ENCODE measurements at regions not wholly inside any gene's neighbourhood (a gene's known extent, or its start where the extent isn't known, plus 50 kb on each side); places are given as distances from the start of the nearest gene placed in this dataset.

DNA sequence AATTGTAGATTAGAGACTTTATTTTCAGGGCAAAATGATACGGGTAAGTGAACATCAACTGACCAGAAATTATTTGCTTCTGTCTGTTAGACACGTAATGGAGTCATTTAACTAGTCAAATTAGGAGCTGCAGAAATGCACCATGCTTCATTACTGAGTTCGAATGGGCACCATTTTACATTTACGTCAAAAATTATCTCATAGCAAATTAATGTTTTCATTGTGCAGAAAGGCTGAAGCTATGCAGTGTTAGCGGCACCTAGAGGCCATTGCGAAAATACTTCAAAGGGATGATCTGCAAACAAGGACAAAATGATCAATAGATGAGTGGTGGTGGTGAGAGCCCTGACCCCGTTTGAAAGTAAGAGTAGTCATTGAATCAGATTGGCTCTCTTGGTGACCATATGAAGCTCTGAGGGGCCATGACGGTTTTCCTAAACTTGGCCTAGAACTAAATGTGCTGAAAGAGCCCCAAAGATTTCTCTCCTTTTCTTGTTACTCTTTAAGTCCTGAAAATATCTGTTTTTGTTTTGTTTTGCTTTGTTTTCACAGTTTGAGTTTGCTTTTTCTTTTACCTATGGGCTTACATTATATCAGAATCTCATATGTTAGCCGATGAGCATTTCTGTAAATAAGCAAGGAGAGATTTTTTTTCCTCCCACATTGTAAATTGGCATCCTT lies 277.9 kb downstream of the ZNF536 start:
- no peak for DNase-seq

DNA sequence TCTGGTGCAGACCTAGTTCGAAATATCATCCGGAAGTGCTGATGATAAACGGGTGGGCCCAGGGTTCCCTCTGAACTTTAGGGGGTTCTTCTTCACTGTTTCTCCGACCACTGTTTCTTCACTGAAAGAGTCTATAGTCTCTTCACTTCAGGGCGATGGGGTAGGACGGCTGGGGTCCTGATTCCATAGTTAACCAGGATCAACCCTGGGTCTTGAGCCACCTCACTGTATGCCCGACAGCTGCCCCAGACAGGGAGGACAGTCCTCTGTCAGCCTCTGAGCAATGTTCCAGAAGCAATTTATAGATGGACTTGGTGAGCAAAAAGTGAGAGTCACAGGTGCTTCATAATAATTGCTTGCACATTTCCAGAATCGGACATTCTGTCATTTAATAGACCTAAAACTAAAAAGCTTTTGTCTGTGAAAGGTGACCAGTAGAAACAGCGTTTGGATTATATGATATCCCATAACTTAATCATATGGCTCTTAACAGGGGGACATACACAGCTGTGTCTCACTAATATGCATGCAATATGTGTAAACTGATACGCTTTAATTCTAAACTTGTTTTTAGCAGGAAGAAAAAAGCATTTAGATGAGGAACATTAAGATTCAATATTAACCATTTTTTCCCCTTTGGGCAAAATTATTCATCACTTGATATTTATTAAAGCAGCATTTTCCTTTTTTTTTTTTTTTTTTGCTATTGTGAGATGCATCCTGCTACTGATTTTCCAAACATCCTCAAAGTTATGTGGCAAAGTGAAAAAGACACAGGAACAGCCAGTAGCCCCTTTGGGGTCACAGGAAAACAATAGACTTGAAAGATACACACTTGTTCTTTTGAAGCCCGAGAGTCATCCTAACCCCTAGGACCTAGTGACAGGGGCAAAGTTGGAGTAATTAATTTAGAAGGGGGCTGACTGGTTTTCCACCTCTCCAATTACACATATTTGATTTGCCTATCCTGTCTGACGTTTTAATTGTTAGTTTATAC lies 277.0 kb downstream of the ZNF536 start:
- no peak for DNase-seq

DNA sequence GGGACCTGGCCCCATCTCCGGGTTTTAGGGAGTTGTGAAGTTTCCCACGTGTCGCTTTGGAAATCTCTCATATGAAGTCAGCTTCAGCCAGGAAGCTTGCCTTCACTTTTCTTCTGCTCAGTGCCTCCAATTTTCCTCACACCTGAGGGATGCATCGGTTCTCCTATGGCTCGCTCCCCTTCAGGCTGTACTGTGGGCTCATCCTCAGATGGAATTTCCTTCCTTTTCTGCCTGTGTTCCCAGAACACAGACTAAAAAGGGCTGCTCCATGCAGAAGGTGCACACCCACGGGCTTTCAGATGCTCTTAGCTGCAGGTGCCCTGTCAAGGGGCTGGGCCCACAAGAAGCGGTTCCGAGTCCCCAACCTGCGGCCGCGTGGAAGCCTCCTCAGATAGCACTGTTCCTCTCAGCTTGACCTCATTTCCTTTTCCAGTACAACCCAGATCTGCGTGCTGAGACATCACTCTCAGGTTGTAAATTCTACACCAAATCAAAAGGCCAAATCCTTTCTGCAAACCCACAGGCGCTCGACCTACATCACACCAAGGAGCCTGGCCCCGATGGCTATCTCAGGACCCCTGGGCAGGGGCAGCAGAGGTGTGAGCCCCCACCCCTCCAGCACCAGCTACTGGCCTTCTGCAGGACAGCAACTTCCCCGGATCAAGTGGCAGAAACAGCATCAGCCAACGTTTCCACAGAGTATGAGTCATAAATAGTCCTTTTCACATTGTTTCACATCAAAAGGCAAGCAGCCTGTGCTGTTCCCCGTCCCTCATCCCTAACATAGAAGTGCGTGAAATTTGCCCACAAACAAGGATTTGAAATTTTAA lies 275.9 kb downstream of the ZNF536 start:
- DNase-seq, result peak; percentile 64

DNA sequence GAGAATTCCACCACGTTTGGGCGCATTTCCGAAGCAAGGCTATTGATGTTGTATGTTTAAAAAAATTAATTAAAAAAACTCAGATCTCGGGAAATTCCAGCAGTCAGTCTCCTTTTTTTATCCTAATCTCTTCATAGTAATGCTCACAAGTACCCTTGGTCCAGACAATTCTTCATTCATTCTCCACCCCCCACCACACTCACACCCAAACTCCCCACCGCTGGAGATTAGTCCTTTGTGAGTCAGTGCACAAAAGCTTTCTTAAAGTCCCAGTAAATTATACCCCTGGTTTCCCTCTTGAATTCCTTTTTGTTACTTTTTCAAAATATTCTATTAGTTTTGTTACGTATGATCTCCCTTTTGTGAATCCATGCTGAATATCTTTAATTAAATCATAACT lies 274.6 kb downstream of the ZNF536 start:
- DNase-seq, result no peak

DNA sequence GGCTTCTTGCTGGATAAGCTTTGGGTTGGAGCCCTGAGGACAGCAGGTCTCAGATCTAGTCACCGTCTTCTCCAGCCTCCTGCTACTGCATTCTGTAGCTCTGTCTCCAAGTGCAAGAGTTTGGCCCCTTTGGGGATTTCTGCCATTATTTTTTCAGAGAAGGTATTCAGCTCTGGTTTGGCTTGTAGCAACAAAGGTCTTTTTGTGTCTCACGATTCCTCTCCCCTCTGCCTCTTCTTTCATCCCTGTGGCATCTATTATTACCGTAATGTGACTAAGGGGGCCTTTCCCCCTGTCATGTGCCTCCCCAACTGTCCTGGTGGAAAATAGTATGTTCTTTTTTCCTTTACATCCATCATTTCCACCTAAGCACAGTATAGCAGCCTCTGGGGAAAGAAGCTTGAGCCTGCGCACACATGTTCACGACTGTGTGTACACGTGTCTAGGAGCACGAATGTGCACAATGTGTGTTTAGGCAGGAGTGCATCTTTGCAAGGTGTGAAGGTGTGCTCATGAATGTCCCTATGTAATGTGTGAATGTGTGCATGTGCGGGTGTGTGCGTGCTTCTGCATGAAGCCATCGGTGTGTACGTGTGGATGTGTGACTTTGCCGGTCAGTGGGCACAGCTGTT lies 273.9 kb downstream of the ZNF536 start:
- DNase-seq, result no peak

DNA sequence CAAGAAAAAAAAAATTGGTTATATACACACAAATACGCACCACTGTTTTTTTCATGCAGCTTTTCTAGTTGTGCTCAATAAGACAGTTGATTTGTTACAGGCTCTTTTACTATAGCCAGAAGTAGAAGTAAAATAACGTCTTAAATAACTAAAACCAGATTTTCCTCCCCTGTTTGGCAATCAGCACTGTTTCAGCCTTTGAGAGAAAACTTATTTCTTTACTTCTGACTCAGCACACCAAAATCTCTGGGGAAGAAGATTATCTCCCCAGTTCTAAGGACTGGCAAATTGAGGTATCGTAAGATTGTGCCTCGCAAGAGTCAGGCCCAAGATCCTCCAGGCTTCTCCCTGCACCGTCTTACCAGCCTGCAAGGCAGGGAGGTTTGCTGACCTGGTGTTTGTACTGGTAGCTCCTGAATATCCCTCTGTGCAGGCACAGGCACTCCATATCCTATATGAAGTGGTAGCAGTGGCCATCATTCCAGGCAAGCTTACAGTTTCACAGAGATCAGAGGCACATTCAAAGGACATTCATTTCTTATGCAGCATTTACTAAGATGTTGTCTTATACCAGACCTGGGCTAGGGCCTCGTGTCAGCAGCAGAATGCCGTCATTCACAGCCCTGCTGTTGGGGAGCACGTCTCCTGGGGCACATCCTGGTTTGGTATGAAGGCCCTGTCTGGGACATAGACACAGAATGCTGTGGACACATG lies 268.2 kb downstream of the ZNF536 start:
- DNase-seq, result no peak

DNA sequence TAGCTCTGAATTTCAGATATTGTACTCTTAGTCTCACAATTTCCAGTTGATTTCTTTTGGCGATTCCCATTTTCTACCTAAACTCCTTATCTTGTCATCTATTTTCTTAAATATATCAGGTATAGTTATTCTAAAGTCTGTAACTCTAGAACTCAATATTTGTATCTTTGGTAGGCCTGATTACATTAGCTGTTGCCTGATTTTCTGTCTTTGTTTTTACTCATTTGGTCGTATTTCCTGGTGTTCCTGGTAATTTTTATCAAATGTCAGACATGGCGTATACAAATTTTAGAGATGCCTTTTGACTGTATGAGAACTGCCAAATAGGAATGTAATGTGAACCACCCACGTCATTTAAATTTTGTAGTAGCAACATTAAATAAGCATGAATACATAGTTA lies 266.7 kb downstream of the ZNF536 start:
- no peak for DNase-seq

DNA sequence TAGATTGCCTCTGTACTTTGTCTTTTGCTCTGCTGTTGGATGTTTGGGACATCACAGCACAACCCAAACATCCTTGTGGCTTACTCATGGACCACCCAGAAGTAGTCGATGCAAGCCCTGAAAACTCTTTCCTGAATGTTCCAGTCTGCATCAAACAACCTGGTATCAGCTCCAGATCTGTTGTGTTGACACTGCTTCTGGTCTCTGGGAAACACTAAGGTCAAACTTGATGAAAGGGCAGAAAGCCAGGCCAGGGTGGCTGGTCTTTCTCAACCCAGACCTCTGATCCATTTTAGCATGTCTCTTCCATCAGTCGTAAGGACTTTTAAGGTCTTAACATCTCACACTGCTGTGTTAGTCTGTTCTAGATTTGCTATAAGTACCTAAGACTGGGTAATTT lies 265.7 kb downstream of the ZNF536 start:
- DNase-seq, result no peak

DNA sequence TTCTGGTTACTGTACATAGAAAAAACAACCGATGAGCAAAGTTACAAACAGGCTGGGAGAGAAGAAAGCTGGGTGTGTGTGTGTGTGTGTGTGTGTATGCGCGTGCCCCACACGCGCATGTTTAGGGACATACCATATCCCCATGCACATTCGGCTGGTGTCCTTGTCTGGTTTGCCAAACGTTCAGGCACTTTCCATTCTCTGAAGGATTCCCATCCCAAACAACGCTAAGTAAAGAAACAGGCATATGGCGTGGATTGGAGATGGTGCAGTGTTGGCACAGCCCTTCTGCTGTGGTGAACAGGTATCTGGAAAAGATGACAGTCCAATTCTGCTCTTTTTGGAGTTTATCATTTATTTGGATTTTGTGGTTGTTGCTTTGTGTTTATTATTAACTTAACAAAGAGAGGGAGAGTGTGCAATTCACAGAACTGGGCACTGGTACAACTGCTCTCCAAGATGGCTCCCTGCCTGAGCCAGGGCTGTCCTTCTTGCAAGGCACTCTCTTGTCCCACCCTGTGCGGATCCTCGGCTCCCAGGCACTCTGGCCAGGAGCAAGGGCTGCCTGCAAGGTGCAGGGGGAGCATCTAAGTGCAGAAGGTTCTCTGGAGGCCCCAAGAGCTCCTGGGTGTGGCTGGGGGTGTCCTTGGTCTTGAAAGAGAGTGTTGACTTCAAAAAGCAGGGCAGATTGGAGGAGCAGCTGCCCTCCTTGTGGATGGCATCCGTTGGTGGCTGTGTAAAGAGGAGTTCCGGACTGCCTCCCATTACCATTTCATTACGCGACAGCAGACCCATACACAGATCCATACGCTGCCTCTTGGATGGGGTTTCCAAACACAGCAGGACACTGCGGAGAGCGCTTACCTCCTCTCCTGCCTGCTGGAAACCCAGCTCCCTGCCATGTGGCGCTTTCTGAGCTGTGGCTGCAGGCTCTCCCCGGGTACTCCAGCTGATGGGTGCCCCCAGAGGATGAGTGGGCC lies 263.1 kb downstream of the ZNF536 start:
- no peak for DNase-seq

DNA sequence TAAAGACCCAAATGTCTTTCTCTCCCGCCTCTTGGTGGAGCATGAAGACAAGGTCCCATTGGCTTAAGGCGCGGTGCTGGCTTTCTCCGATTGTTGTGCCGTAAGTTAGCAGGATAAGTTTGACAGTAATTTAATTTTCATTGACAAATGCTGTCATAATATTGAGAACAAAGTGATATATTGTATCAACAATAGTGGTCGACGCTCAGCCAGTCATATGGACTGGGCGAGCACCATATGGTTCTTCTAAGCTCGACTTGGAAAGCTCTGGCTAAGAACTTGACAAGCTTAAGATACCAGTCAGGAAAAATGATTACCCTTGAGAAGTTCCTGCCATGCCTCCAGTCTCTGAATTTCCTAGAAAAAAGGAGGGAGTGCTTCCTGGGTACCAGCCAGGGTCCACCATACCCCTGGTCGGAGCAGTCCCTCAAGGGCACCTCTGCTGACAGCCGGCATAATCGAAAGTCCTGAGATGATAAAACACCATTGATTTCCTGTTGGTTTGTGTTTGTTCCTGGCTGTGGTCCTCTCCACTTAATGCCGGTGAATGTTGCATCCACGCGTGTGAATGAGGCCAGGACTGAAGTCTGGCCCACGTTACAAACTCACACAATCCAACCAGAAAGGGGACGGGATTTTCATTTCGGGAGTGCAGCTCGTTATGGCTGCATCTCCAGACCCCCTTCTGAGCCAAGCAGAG lies 262.1 kb downstream of the ZNF536 start:
- DNase-seq, result no peak

DNA sequence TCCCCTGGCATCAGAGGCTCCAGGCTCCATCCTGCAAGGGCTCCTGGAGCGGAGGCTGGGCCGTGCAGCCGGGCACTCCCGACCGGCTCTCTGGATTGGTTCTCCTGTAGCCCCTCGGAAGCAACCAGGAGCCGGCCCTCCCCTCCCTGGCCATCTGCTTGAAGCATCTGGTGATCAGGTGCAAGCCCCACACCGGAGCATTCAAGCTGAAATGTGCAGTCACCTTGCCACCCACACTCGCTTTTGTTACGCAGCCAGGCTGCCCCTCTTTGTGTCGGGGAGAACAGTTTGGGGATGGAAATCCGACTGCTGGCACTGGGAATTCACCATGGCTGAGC lies 258.8 kb downstream of the ZNF536 start:
- DNase-seq, result no peak

DNA sequence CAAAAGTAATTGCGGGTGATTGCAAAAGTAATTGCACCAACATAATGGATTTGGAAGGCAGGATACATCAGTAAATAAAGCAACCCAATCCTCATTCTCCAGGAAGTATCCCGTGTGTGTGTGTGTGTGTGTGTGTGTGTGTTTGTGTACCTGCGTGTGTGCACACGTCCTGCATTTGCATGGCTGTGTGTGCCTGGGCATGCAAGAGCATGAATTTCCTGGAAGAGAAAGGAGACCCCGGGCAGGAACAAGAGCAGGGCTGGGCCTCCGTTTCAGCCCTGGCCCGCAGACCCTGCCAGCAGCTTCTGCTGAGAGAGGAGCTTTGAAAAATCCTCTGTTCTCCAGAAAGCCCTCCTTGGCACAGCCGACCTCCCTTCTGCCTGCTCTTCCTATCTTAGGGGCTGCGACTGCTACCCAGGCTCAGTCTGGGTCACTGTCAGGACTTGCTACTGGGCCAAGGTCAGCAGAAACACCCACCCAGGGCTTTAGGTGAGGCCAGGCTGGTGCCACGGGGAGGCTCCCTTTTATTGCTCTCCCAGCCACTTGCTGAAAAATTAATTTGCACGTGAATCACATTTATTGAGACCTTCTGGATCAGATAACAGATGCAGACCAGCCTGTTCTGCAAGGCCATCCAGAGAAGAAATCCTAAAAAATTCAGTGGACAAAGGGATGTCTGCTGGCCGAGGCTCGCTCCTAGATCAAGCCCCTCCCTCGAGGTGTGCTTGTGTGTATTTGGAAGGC lies 258.3 kb downstream of the ZNF536 start:
- DNase-seq, result no peak

DNA sequence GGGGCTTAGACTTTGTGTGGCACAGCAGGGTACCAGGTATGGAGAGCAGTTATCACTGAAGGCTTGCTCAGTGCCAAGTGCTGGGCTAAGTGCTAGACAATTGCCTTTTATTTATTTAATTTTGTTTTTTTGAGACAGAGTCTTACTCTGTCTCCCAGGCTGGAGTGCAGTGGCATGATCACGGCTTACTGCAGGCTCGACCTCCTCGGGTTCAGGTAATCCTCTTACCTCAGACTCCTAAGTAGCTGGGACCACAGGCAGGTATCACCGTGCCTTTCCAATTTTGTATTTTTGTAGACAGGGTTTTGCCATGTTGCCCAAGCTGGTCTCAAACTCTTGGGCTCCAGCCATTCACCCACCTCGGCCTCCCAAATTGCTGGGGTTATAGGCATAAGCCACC lies 256.9 kb downstream of the ZNF536 start:
- no peak for DNase-seq

DNA sequence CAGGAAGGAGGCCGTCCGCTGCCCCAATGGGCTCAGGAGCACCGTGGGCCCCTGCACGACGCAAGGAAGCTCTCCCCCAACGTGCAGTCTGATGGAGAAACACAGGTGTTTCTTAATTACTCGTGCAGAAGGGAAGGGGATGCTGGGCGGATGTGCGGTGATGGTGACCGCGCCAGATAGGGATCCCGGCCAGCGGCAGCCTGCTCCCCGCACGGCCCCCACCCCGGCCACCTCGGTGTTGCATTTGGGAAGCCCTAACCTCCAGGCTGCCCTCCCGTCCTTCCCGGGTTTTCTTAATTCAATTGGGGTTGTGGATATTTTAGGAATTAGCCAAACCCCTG lies 254.4 kb downstream of the ZNF536 start:
- DNase-seq, result no peak

DNA sequence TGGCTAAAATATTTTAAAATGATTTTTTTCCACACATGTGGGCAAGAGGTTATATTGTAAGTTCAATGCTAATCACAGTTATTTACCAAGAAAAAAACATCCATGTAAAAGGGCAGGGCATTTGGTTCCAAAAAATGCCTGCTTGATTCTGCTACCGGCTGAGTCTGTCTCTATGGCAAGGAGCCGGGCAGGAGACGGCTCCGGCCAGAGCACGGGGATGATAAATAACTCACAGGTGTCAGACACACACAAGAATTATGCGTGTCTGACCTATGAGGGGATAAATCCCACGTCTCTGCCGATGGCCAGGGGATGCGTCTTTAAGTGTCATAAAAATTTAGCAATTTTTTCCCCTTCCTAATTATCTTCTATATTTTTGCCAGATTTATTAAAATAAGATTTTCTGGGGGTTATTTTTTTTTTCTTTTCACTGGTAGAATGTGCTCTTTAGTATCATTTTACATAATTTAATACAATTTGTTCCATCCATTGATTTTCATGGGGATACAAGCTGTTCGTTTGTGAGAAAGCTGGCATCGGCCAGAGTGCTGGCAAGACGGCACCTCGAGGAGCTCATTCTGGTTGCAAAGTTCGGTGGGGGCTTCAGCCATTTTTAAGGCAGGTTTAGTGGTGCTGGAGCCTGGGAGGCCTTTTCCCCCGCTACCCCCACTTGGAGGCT lies 253.9 kb downstream of the ZNF536 start:
- DNase-seq, result no peak

DNA sequence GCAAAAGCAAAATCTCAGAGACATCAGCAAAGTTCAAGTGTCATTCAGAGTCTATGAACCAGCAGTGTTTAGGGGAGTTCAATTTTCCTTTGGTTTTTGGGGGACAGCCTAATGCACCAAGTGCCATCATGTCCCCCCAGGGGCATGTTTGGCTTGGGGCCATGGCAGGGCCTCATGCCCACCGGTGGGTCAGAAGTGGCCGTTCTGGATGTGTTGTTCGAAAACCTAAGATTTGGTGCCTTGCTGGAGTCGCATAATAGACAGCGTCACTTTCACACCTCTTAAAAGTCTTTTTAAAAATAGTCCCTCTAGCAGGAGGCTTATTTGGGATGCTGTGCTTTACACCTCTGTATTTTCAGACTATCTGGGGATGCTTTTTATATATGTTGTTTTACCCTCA lies 250.1 kb downstream of the ZNF536 start:
- DNase-seq, result no peak

DNA sequence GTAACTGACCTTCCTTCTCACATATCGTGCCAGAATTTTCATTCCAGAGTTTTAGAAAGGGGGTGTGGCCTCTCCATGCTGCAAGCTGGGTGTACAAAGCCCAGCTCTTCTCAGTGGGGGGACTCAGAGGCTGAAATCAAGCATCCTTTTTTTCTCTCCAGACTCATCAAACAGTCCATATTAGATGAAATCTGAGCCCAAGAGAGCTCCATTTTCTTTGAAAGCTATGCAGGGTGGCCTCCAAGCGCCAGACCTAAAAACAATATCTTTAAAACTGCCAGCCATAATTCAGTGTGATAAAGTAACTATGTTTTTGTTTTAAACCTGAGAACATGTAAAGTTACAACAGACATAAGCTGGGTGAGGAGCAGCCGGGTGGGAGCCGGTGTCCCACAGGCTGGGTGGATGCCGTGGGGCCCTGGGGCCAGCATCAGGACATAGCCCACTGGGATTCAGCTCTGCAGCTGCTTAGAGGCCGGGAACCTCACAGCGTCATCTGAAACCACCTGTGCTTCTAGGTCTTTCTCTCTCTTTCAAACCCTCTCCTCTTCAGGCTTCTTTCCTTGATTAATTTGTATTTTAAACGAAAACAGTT lies 249.2 kb downstream of the ZNF536 start:
- DNase-seq, result no peak

DNA sequence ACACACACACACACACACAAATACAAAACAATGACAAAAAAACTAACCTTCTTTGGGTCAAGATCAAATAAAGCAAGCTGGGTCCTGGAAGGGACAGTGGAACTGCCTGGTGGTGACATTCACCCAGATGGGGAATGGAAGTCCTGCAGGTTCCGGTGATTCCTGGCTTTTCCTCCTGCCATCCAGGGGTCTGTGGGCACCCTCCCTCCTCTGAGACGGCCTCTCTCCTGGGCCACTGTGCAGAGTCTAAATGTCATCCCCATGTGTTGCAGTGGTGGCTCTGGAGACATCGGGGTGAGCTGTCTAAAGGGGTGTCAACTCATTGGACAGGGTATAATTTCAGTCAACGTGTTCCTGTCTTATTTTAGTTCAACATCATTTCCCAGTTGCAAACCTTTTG lies 248.2 kb downstream of the ZNF536 start:
- no peak for DNase-seq

All from islet precursor cell (in vitro differentiated cells).